NB4 (cell line): ENCODE measurements at regions not wholly inside any gene's neighbourhood (a gene's known extent, or its start where the extent isn't known, plus 50 kb on each side); places are given as distances from the start of the nearest gene placed in this dataset.

ENCODE experiments used
- MYC ChIP-seq: IDR thresholded peaks from 2 replicates; pipeline ENCODE4 v1.6.1; 2011; ENCODE audit warnings: low read depth, low read length
- POLR2A ChIP-seq: IDR thresholded peaks from 2 replicates; pipeline ENCODE4 v1.6.1; 2011; ENCODE audit warnings: mild to moderate bottlenecking; ENCODE audit not compliant: insufficient read length; ENCODE audit errors: extremely low read depth
- TF ChIP-seq, protein P1 (sequence below): IDR thresholded peaks from one replicate; pipeline ENCODE4 v1.5.1; 2012; ENCODE audit warnings: low read depth, low read length
- TF ChIP-seq, protein P2 (sequence below): IDR thresholded peaks from 2 replicates; pipeline ENCODE4 v1.6.1; 2011; ENCODE audit warnings: low read depth, low read length

DNA sequence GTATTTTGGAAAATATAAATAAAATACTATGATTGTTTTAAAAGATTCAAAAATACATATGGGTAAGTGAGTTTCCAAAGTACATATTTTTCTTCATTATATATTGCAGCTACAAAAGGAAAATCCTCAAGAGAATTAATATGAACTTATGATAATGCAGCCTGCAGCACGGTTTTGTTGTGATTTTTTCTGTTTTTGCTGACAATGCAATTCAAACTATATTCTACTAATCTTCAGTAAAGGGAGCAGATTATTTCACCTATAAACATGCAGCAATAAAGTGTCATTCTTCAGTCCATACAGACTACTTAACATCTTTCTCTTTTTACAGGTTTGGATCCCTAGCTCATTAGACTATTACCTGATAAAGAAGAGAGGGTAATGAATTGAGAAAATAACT is 582.1 kb upstream of the MGAT4C start:
- TF ChIP-seq, protein P1, sequence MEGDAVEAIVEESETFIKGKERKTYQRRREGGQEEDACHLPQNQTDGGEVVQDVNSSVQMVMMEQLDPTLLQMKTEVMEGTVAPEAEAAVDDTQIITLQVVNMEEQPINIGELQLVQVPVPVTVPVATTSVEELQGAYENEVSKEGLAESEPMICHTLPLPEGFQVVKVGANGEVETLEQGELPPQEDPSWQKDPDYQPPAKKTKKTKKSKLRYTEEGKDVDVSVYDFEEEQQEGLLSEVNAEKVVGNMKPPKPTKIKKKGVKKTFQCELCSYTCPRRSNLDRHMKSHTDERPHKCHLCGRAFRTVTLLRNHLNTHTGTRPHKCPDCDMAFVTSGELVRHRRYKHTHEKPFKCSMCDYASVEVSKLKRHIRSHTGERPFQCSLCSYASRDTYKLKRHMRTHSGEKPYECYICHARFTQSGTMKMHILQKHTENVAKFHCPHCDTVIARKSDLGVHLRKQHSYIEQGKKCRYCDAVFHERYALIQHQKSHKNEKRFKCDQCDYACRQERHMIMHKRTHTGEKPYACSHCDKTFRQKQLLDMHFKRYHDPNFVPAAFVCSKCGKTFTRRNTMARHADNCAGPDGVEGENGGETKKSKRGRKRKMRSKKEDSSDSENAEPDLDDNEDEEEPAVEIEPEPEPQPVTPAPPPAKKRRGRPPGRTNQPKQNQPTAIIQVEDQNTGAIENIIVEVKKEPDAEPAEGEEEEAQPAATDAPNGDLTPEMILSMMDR: no peak
- TF ChIP-seq POLR2A (no peak), MYC (no peak)
- TF ChIP-seq, protein P2, sequence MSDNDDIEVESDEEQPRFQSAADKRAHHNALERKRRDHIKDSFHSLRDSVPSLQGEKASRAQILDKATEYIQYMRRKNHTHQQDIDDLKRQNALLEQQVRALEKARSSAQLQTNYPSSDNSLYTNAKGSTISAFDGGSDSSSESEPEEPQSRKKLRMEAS: no peak
